ENCODE measurements at regions not wholly inside any gene's neighbourhood (a gene's known extent, or its start where the extent isn't known, plus 50 kb on each side); places are given as distances from the start of the nearest gene placed in this dataset.
"Not testable (repeated sequence)": the region's sequence is repeated elsewhere in the genome, so short reads cannot be mapped to it uniquely, and the experiment has no call there.

GRCh38 chr12:114815026-114815795, 131.2 kb upstream of the TBX3 start:
- no peak for DNase-seq

GRCh38 chr12:114812858-114813761, 129.1 kb upstream of the TBX3 start:
- DNase-seq, result peak in 1 of 2 donors; percentile 5

- DNase-seq, result no peak
Measured at GRCh38 chr12:114812384-114812783, 128.4 kb upstream of the TBX3 start.

GRCh38 chr12:114809097-114809496, 125.1 kb upstream of the TBX3 start:
- no peak for DNase-seq

GRCh38 chr12:114801381-114801780, 117.4 kb upstream of the TBX3 start:
- not testable (repeated sequence) for DNase-seq

- DNase-seq, result not testable (repeated sequence)
Measured at GRCh38 chr12:114800566-114800965, 116.6 kb upstream of the TBX3 start.

- no peak for DNase-seq
Measured at GRCh38 chr12:114799574-114800487, 115.9 kb upstream of the TBX3 start.

GRCh38 chr12:114794049-114794558, 110.1 kb upstream of the TBX3 start:
- DNase-seq, result no peak

- DNase-seq, result no peak
Measured at GRCh38 chr12:114790276-114790675, 106.3 kb upstream of the TBX3 start.

GRCh38 chr12:114789821-114790220, 105.8 kb upstream of the TBX3 start:
- DNase-seq, result no peak

GRCh38 chr12:114789276-114789675, 105.3 kb upstream of the TBX3 start:
- DNase-seq, result no peak

- DNase-seq, result no peak
Measured at GRCh38 chr12:114784526-114784925, 100.6 kb upstream of the TBX3 start.

- no peak for DNase-seq
Measured at GRCh38 chr12:114783089-114783618, 99.2 kb upstream of the TBX3 start.

- no peak for DNase-seq
Measured at GRCh38 chr12:114780746-114781399, 96.9 kb upstream of the TBX3 start.

GRCh38 chr12:114779647-114780046, 95.7 kb upstream of the TBX3 start:
- no peak for DNase-seq

- no peak for DNase-seq
Measured at GRCh38 chr12:114779186-114779585, 95.2 kb upstream of the TBX3 start.

GRCh38 chr12:114776731-114777442, 92.9 kb upstream of the TBX3 start:
- no peak for DNase-seq

- no peak for DNase-seq
Measured at GRCh38 chr12:114774699-114775098, 90.7 kb upstream of the TBX3 start.

- no peak for DNase-seq
Measured at GRCh38 chr12:114774197-114774596, 90.2 kb upstream of the TBX3 start.

- no peak for DNase-seq
Measured at GRCh38 chr12:114770323-114770722, 86.3 kb upstream of the TBX3 start.

GRCh38 chr12:114769634-114770033, 85.7 kb upstream of the TBX3 start:
- no peak for DNase-seq

Data from CD4-positive, alpha-beta T cell treated with Interferon alpha-2 for 1 hour (primary cell).